ENCODE measurements at regions not wholly inside any gene's neighbourhood (a gene's known extent, or its start where the extent isn't known, plus 50 kb on each side); places are given as distances from the start of the nearest gene placed in this dataset.

GRCh38 chr5:164748861-164749260 lies 1243.4 kb downstream of the MAT2B start (continued):
- TF ChIP-seq MXD4 (CRISPR knock-in tag; IDR thresholded peaks at IDR 0.05; ENCODE audit: borderline replicate concordance) (no peak), NR3C1 (CRISPR knock-in tag; conservative IDR thresholded peaks at IDR 0.05; ENCODE audit: low read depth) (no peak), HMGA2 (CRISPR knock-in tag; IDR thresholded peaks at IDR 0.05) (no peak), KAT7 (CRISPR knock-in tag; IDR thresholded peaks at IDR 0.05; ENCODE audit: borderline replicate concordance) (no peak), CBFB (CRISPR knock-in tag; IDR thresholded peaks at IDR 0.05; ENCODE audit: low read depth) (no peak), ZSCAN18 (CRISPR knock-in tag; IDR thresholded peaks at IDR 0.05) (no peak), ZMAT4 (CRISPR knock-in tag; IDR thresholded peaks at IDR 0.05) (no peak), ETV6 (CRISPR knock-in tag; IDR thresholded peaks at IDR 0.05) (no peak), E2F1 (CRISPR knock-in tag; IDR thresholded peaks at IDR 0.05) (no peak)
- TF ChIP-seq, protein P1, sequence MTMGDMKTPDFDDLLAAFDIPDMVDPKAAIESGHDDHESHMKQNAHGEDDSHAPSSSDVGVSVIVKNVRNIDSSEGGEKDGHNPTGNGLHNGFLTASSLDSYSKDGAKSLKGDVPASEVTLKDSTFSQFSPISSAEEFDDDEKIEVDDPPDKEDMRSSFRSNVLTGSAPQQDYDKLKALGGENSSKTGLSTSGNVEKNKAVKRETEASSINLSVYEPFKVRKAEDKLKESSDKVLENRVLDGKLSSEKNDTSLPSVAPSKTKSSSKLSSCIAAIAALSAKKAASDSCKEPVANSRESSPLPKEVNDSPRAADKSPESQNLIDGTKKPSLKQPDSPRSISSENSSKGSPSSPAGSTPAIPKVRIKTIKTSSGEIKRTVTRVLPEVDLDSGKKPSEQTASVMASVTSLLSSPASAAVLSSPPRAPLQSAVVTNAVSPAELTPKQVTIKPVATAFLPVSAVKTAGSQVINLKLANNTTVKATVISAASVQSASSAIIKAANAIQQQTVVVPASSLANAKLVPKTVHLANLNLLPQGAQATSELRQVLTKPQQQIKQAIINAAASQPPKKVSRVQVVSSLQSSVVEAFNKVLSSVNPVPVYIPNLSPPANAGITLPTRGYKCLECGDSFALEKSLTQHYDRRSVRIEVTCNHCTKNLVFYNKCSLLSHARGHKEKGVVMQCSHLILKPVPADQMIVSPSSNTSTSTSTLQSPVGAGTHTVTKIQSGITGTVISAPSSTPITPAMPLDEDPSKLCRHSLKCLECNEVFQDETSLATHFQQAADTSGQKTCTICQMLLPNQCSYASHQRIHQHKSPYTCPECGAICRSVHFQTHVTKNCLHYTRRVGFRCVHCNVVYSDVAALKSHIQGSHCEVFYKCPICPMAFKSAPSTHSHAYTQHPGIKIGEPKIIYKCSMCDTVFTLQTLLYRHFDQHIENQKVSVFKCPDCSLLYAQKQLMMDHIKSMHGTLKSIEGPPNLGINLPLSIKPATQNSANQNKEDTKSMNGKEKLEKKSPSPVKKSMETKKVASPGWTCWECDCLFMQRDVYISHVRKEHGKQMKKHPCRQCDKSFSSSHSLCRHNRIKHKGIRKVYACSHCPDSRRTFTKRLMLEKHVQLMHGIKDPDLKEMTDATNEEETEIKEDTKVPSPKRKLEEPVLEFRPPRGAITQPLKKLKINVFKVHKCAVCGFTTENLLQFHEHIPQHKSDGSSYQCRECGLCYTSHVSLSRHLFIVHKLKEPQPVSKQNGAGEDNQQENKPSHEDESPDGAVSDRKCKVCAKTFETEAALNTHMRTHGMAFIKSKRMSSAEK (CRISPR knock-in tag; IDR thresholded peaks at IDR 0.05; ENCODE audit: borderline replicate concordance): no peak
- TF ChIP-seq, protein P2, sequence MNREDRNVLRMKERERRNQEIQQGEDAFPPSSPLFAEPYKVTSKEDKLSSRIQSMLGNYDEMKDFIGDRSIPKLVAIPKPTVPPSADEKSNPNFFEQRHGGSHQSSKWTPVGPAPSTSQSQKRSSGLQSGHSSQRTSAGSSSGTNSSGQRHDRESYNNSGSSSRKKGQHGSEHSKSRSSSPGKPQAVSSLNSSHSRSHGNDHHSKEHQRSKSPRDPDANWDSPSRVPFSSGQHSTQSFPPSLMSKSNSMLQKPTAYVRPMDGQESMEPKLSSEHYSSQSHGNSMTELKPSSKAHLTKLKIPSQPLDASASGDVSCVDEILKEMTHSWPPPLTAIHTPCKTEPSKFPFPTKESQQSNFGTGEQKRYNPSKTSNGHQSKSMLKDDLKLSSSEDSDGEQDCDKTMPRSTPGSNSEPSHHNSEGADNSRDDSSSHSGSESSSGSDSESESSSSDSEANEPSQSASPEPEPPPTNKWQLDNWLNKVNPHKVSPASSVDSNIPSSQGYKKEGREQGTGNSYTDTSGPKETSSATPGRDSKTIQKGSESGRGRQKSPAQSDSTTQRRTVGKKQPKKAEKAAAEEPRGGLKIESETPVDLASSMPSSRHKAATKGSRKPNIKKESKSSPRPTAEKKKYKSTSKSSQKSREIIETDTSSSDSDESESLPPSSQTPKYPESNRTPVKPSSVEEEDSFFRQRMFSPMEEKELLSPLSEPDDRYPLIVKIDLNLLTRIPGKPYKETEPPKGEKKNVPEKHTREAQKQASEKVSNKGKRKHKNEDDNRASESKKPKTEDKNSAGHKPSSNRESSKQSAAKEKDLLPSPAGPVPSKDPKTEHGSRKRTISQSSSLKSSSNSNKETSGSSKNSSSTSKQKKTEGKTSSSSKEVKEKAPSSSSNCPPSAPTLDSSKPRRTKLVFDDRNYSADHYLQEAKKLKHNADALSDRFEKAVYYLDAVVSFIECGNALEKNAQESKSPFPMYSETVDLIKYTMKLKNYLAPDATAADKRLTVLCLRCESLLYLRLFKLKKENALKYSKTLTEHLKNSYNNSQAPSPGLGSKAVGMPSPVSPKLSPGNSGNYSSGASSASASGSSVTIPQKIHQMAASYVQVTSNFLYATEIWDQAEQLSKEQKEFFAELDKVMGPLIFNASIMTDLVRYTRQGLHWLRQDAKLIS (CRISPR knock-in tag; IDR thresholded peaks at IDR 0.05; ENCODE audit: borderline replicate concordance): no peak
- TF ChIP-seq, protein P3, sequence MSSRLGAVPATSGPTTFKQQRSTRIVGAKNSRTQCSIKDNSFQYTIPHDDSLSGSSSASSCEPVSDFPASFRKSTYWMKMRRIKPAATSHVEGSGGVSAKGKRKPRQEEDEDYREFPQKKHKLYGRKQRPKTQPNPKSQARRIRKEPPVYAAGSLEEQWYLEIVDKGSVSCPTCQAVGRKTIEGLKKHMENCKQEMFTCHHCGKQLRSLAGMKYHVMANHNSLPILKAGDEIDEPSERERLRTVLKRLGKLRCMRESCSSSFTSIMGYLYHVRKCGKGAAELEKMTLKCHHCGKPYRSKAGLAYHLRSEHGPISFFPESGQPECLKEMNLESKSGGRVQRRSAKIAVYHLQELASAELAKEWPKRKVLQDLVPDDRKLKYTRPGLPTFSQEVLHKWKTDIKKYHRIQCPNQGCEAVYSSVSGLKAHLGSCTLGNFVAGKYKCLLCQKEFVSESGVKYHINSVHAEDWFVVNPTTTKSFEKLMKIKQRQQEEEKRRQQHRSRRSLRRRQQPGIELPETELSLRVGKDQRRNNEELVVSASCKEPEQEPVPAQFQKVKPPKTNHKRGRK (CRISPR knock-in tag; IDR thresholded peaks at IDR 0.05; ENCODE audit: borderline replicate concordance): no peak

- DNase-seq (ENCODE audit: low spot score) (no peak), ATAC-seq (no peak)
- no peak overlapping the region for H3K27ac Mint-ChIP-seq
- H3K36me3 Mint-ChIP-seq: no peaks in the 10 kb centered on the region
- no peaks in the 10 kb centered on the region for H3K9me3 Mint-ChIP-seq
- ChIA-PET CTCF (no interaction called here), POLR2A (no interaction called here)
- H3K4me1 Mint-ChIP-seq: no peaks in the 10 kb centered on the region
- no peaks in the 10 kb centered on the region for H3K27me3 Mint-ChIP-seq (ENCODE audit: low read depth)
- H3K4me3 Mint-ChIP-seq: no peak overlapping the region
- TF ChIP-seq FOXK1 (CRISPR knock-in tag; IDR thresholded peaks at IDR 0.05) (no peak), ATF2 (CRISPR knock-in tag; IDR thresholded peaks at IDR 0.05; ENCODE audit: borderline replicate concordance, low read depth) (no peak), SP1 (CRISPR knock-in tag; conservative IDR thresholded peaks at IDR 0.05) (no peak), FOXP4 (CRISPR knock-in tag; IDR thresholded peaks at IDR 0.05) (no peak), NR2C2 (CRISPR knock-in tag; IDR thresholded peaks at IDR 0.05) (no peak)
Measured at GRCh38 chr5:164753434-164753833, 1248.0 kb downstream of the MAT2B start.
